ENCODE measurements at regions not wholly inside any gene's neighbourhood (a gene's known extent, or its start where the extent isn't known, plus 50 kb on each side); places are given as distances from the start of the nearest gene placed in this dataset.
"Not testable (repeated sequence)": the region's sequence is repeated elsewhere in the genome, so short reads cannot be mapped to it uniquely, and the experiment has no call there.

DNA sequence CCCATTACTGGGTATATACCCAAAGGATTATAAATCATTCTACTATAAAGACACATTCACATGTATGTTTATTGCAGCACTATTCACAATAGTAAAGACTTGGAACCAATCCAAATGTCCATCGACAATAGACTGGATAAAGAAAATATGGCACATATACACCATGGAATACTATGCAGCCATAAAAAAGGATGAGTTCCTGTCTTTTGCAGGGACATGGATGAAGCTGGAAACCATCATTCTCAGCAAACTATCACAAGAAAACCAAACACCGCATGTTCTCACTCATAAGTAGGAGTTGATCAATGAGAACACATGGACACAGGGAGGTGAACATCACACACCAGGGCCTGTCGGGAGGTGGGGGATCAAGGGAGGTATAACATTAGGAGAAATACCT, 62.2 kb upstream of the FBXL17 start:
- not testable (repeated sequence) for DNase-seq (ENCODE audit: low read depth)

DNA sequence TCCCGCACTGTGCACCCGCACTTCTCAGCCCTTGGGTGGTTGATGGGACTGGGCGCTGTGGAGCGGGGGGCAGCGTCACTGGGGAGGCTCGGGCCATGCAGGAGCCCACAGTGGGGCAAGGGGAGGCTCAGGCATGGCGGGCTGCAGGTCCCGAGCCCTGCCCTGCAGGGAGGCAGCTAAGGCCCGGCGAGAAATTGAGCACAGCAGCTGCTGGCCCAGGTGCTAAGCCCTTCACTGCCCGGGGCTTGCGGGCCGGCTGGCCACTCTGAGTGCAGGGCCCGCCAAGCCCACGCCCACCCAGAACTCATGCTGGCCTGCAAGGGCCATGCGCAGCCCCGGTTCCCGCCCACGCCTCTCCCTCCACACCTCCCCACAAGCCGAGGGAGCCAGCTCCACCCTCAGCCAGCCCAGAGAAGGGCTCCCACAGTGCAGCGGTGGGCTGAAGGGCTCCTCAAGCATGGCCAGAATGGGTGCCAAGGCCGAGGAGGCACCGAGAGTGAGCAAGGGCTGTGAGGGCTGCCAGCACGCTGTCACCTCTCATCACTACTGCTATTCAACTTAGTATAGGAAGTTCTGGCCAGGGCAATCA, 60.3 kb upstream of the FBXL17 start:
- DNase-seq (ENCODE audit: low read depth), result not testable (repeated sequence)

DNA sequence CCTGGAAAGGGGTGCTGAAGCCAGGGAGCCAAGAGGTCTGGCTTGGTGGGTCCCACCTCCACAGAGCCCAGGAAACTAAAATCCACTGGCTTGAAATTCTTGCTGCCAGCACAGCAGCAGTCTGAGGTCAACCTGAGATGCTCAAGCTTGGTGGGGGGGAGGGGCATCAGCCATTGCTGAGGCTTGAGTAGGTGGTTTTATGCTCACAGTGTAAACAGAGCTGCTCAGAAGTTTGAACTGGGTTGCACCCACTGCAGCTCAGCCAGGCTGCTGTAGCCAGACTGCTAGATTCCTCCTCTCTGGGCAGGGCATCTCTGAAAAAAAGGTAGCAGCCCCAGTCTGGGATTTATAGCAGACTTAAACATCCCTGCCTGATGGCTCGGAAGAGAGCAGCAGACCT, 55.5 kb upstream of the FBXL17 start:
- DNase-seq (ENCODE audit: low read depth), result no peak

DNA sequence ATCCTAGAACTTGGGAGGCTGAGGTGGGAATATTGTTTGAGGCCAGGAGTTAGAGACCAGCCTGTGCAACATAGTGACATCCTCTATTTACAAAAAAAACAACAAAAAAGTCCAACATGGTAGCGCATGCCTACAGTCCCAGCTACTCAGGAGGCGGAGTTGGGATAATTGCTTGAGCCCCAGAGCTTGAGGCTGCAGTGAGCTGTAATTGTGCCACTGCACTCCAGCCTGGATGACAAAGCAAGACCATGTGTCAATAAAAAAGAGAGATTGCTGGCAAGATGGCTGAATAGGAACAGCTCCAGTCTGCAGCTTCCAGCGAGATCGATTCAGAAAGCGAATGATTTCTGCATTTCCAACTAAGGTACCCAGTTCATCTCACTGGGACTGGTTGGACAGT, 54.8 kb upstream of the FBXL17 start:
- no peak for DNase-seq (ENCODE audit: low read depth)

DNA sequence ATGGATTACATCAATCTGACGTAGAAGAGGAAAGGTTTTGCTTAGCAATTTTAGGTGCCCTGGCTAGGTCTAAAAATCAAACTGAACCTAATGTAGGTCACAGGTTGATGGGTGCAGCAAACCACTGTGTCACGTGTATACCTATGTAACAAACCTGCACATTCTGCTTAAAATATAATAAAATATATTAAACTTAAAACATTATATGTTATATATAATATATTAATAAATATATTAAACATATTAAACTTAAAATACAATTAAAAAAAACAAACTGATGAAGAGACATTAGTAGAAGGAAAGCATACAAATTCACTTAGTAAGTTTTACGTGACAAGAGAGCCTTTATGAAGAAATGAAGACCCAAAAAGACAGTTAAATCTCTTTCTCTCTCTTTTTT, 51.7 kb upstream of the FBXL17 start:
- no peak for DNase-seq (ENCODE audit: low read depth)

DNA sequence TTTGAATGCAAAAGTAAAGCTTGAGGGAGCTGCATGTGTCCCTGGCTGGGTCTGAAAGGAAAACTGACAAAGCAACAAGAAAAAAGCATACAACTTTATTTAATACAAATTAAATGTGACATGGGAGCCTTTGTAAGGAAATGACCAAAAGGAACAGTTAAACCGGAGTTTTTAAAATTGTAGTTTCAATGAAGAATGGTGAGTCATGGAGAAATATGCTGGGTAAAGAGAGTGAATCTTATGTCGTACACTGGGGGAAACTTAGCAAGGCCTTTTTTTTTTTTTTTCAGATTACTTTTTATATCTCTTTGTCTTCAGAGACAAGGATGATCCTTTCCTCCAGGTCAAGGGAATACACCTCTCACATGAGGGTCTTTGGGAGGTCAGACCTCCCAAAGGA, 50.1 kb upstream of the FBXL17 start:
- DNase-seq (ENCODE audit: low read depth), result peak; percentile 31
